ENCODE measurements at regions not wholly inside any gene's neighbourhood (a gene's known extent, or its start where the extent isn't known, plus 50 kb on each side); places are given as distances from the start of the nearest gene placed in this dataset.
"Not testable (repeated sequence)": the region's sequence is repeated elsewhere in the genome, so short reads cannot be mapped to it uniquely, and the experiment has no call there.

GRCh38 chr2:129187343-129187742, 792.1 kb upstream of the RAB6C start:
- H3K27ac Mint-ChIP-seq = no peak overlapping the region
- H3K4me1 Mint-ChIP-seq (ENCODE audit: low read depth) = no peaks in the 10 kb centered on the region
- H3K36me3 Mint-ChIP-seq = no peaks in the 10 kb centered on the region
- no peaks in the 10 kb centered on the region for H3K9me3 Mint-ChIP-seq (ENCODE audit: low read depth)
- peaks cover 5% of the 10 kb centered on the region for H3K27me3 Mint-ChIP-seq
- H3K4me3 Mint-ChIP-seq = no peak overlapping the region

- no peaks in the 10 kb centered on the region for H3K4me1 Mint-ChIP-seq (ENCODE audit: low read depth)
- H3K9me3 Mint-ChIP-seq (ENCODE audit: low read depth) = no peaks in the 10 kb centered on the region
- H3K27me3 Mint-ChIP-seq = peaks cover 5% of the 10 kb centered on the region
- H3K27ac Mint-ChIP-seq = no peak overlapping the region
- H3K36me3 Mint-ChIP-seq = no peaks in the 10 kb centered on the region
- H3K4me3 Mint-ChIP-seq = no peak overlapping the region
Observed at GRCh38 chr2:129188451-129188850, 791.0 kb upstream of the RAB6C start.

GRCh38 chr2:129189617-129190319, 789.7 kb upstream of the RAB6C start:
- Mint-ChIP-seq H3K27ac (no peak overlapping the region), H3K36me3 (no peaks in the 10 kb centered on the region), H3K4me3 (no peak overlapping the region), H3K4me1 (ENCODE audit: low read depth) (no peaks in the 10 kb centered on the region), H3K27me3 (peaks cover 5% of the 10 kb centered on the region), H3K9me3 (ENCODE audit: low read depth) (no peaks in the 10 kb centered on the region)

GRCh38 chr2:129190494-129190893, 789.0 kb upstream of the RAB6C start:
- H3K9me3 Mint-ChIP-seq (ENCODE audit: low read depth) = no peaks in the 10 kb centered on the region
- H3K36me3 Mint-ChIP-seq = no peaks in the 10 kb centered on the region
- H3K4me1 Mint-ChIP-seq (ENCODE audit: low read depth) = no peaks in the 10 kb centered on the region
- no peak overlapping the region for H3K27ac Mint-ChIP-seq
- no peak overlapping the region for H3K4me3 Mint-ChIP-seq
- peaks cover 5% of the 10 kb centered on the region for H3K27me3 Mint-ChIP-seq

GRCh38 chr2:129191530-129191929, 787.9 kb upstream of the RAB6C start:
- H3K4me3 Mint-ChIP-seq = no peak overlapping the region
- no peaks in the 10 kb centered on the region for H3K36me3 Mint-ChIP-seq
- no peak overlapping the region for H3K27ac Mint-ChIP-seq
- no peaks in the 10 kb centered on the region for H3K4me1 Mint-ChIP-seq (ENCODE audit: low read depth)
- no peaks in the 10 kb centered on the region for H3K9me3 Mint-ChIP-seq (ENCODE audit: low read depth)
- peaks cover 5% of the 10 kb centered on the region for H3K27me3 Mint-ChIP-seq

- Mint-ChIP-seq H3K27ac (no peak overlapping the region), H3K27me3 (peaks cover 5% of the 10 kb centered on the region), H3K9me3 (ENCODE audit: low read depth) (no peaks in the 10 kb centered on the region), H3K4me1 (ENCODE audit: low read depth) (no peaks in the 10 kb centered on the region), H3K36me3 (no peaks in the 10 kb centered on the region), H3K4me3 (no peak overlapping the region)
Observed at GRCh38 chr2:129192117-129192516, 787.3 kb upstream of the RAB6C start.

- no peak overlapping the region for H3K4me3 Mint-ChIP-seq
- no peaks in the 10 kb centered on the region for H3K36me3 Mint-ChIP-seq
- H3K9me3 Mint-ChIP-seq (ENCODE audit: low read depth) = no peaks in the 10 kb centered on the region
- H3K27me3 Mint-ChIP-seq = peaks cover 3% of the 10 kb centered on the region
- H3K4me1 Mint-ChIP-seq (ENCODE audit: low read depth) = no peaks in the 10 kb centered on the region
- no peak overlapping the region for H3K27ac Mint-ChIP-seq
Observed at GRCh38 chr2:129192841-129193253, 786.6 kb upstream of the RAB6C start.

GRCh38 chr2:129193961-129194360, 785.5 kb upstream of the RAB6C start:
- Mint-ChIP-seq H3K4me3 (no peak overlapping the region), H3K27me3 (no peaks in the 10 kb centered on the region), H3K36me3 (no peaks in the 10 kb centered on the region), H3K9me3 (ENCODE audit: low read depth) (no peaks in the 10 kb centered on the region), H3K27ac (no peak overlapping the region), H3K4me1 (ENCODE audit: low read depth) (no peaks in the 10 kb centered on the region)

- no peaks in the 10 kb centered on the region for H3K9me3 Mint-ChIP-seq (ENCODE audit: low read depth)
Observed at GRCh38 chr2:129199501-129199900, 780.0 kb upstream of the RAB6C start.

GRCh38 chr2:129201696-129202095, 777.8 kb upstream of the RAB6C start:
- H3K36me3 Mint-ChIP-seq = no peaks in the 10 kb centered on the region
- no peak overlapping the region for H3K4me3 Mint-ChIP-seq
- H3K4me1 Mint-ChIP-seq (ENCODE audit: low read depth) = no peaks in the 10 kb centered on the region
- H3K9me3 Mint-ChIP-seq (ENCODE audit: low read depth) = no peaks in the 10 kb centered on the region
- no peaks in the 10 kb centered on the region for H3K27me3 Mint-ChIP-seq
- no peak overlapping the region for H3K27ac Mint-ChIP-seq

More at GRCh38 chr2:129199501-129199900, 780.0 kb upstream of the RAB6C start:
- Mint-ChIP-seq H3K36me3 (no peaks in the 10 kb centered on the region), H3K4me3 (no peak overlapping the region), H3K4me1 (ENCODE audit: low read depth) (no peaks in the 10 kb centered on the region), H3K27me3 (no peaks in the 10 kb centered on the region), H3K27ac (no peak overlapping the region)

GRCh38 chr2:129203331-129203730, 776.1 kb upstream of the RAB6C start:
- no peak overlapping the region for H3K27ac Mint-ChIP-seq
- no peaks in the 10 kb centered on the region for H3K27me3 Mint-ChIP-seq
- H3K36me3 Mint-ChIP-seq = no peaks in the 10 kb centered on the region
- H3K4me1 Mint-ChIP-seq (ENCODE audit: low read depth) = no peaks in the 10 kb centered on the region
- no peaks in the 10 kb centered on the region for H3K9me3 Mint-ChIP-seq (ENCODE audit: low read depth)
- no peak overlapping the region for H3K4me3 Mint-ChIP-seq

- not testable (repeated sequence) for H3K27ac Mint-ChIP-seq; H3K9me3 Mint-ChIP-seq (ENCODE audit: low read depth); H3K4me1 Mint-ChIP-seq (ENCODE audit: low read depth); H3K4me3 Mint-ChIP-seq; H3K27me3 Mint-ChIP-seq; H3K36me3 Mint-ChIP-seq
Observed at GRCh38 chr2:129204581-129204980, 774.9 kb upstream of the RAB6C start.

GRCh38 chr2:129205176-129205575, 774.3 kb upstream of the RAB6C start:
- Mint-ChIP-seq H3K36me3 (no peaks in the 10 kb centered on the region), H3K27me3 (no peaks in the 10 kb centered on the region), H3K9me3 (ENCODE audit: low read depth) (no peaks in the 10 kb centered on the region), H3K4me3 (no peak overlapping the region), H3K27ac (no peak overlapping the region), H3K4me1 (ENCODE audit: low read depth) (no peaks in the 10 kb centered on the region)

GRCh38 chr2:129205766-129206165, 773.7 kb upstream of the RAB6C start:
- no peak overlapping the region for H3K27ac Mint-ChIP-seq
- no peaks in the 10 kb centered on the region for H3K36me3 Mint-ChIP-seq

GRCh38 chr2:129212299-129212958, 767.0 kb upstream of the RAB6C start:
- H3K4me1 Mint-ChIP-seq (ENCODE audit: low read depth) = no peaks in the 10 kb centered on the region
- H3K27ac Mint-ChIP-seq = no peak overlapping the region
- H3K36me3 Mint-ChIP-seq = no peaks in the 10 kb centered on the region
- H3K9me3 Mint-ChIP-seq (ENCODE audit: low read depth) = no peaks in the 10 kb centered on the region
- H3K4me3 Mint-ChIP-seq = no peak overlapping the region
- H3K27me3 Mint-ChIP-seq = no peaks in the 10 kb centered on the region

More at GRCh38 chr2:129205766-129206165, 773.7 kb upstream of the RAB6C start:
- Mint-ChIP-seq H3K4me1 (ENCODE audit: low read depth) (no peaks in the 10 kb centered on the region), H3K4me3 (no peak overlapping the region), H3K9me3 (ENCODE audit: low read depth) (no peaks in the 10 kb centered on the region), H3K27me3 (no peaks in the 10 kb centered on the region)

GRCh38 chr2:129224022-129224421, 755.4 kb upstream of the RAB6C start:
- no peak overlapping the region for H3K27ac Mint-ChIP-seq
- no peaks in the 10 kb centered on the region for H3K27me3 Mint-ChIP-seq
- no peaks in the 10 kb centered on the region for H3K9me3 Mint-ChIP-seq (ENCODE audit: low read depth)
- H3K36me3 Mint-ChIP-seq = no peaks in the 10 kb centered on the region
- no peaks in the 10 kb centered on the region for H3K4me1 Mint-ChIP-seq (ENCODE audit: low read depth)
- H3K4me3 Mint-ChIP-seq = no peak overlapping the region
